ENCODE measurements at regions not wholly inside any gene's neighbourhood (a gene's known extent, or its start where the extent isn't known, plus 50 kb on each side); places are given as distances from the start of the nearest gene placed in this dataset.
A peak's percentile ranks its signal among the peaks of the same experiment; 100 is the strongest.

DNA sequence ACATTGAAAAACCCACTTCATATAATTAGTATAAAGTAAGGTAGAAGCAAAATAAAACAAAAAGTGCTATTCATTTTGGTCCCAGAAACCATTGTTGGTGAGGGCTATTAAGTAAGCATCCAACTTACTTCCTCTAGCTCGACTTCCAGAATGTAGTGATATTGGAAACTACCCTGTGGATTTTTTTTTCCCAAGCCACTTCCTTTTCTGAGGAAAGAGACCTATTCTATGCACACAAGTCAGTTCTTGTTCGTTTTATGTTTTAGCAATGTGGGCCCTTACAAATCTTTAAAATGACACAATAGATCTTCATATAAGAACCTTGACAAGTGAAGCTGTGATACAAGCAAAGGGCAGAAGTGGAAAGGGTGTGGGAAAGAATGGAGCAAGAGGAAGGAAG is 402.0 kb upstream of the TBL1XR1 start:
- no peak for DNase-seq (ENCODE audit: low spot score)

DNA sequence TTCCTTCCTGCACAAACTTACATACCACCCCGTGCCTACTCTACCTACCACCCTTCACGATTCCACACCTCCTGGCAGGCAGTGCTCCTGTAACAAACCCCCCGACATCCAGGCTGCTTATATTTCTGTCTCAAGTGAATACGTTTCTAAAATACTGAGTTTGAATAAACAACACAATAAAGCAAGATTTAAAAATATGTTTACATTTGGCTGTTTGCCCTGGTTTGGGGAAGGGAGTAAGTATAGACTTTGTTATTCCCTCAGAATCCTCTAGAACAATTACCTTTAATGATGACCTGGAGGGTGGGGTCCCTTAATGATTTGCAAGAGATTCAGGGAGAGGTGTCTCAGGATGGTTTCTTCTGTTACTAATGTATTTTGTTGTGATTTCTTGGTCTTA is 402.6 kb upstream of the TBL1XR1 start:
- no peak for DNase-seq (ENCODE audit: low spot score)

DNA sequence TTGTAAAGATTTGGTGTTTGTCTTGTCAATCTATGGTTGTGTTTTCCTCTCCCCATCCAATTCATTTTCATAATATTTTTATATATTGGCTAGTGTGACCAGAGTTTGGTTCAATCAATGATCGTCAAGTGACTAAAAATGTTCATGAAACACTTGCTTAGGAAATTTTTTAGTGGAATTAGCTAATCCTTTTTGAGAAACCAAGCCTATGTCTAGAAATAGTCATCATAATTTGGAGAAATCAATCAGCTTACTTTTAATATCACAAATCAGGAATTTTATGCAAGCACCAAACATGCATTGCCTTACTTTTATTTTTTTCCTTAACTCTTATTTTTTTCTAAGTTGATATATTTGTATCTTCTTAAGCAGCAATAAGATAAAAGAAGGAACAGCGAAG is 403.1 kb upstream of the TBL1XR1 start:
- no peak for DNase-seq (ENCODE audit: low spot score)

DNA sequence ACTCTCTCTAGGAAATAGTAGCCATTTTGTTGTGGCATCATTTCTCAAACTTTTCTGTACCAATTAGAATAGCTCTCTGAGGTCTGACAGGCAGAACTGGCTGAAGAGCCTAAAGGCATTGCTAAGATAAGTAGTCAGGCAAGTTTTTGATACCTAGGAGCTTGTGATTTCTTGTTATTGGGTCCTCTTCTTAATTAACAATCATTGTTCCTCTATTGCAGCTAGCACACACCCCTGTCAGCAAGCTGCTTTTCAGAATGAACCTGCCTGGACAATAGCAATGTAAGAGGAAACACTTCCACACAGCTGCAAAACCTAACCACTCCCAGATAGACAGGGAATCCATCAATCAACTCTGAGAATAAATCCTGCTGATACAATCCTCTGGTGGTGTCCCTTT is 403.9 kb upstream of the TBL1XR1 start:
- no peak for DNase-seq (ENCODE audit: low spot score)

DNA sequence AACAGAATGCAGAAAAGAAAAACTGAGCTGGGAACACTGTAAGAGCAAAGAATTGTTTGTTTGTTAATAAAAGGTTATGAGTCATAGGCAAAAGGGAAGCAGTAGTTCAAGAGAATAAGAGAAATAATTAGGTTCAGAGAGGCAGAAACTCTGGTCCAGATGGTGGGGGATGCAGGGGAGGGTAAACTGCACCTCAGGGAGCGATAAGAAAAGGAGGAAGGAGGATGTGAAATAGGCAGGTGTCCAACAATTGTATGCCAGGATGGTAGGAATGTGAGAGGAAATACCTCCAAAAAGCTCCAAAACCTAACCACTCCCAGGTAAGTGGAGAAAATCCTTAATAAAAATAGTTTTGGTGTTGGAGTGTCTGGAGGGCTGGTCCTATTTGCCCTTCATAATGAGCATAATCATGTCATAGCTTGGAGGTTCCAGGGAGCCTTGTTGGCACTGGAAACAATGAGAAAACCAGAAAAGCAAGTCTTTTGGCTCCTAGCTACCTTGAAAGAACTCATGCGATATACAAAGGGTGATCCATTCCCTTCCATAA is 405.4 kb upstream of the TBL1XR1 start:
- DNase-seq (ENCODE audit: low spot score): peak; percentile 23

DNA sequence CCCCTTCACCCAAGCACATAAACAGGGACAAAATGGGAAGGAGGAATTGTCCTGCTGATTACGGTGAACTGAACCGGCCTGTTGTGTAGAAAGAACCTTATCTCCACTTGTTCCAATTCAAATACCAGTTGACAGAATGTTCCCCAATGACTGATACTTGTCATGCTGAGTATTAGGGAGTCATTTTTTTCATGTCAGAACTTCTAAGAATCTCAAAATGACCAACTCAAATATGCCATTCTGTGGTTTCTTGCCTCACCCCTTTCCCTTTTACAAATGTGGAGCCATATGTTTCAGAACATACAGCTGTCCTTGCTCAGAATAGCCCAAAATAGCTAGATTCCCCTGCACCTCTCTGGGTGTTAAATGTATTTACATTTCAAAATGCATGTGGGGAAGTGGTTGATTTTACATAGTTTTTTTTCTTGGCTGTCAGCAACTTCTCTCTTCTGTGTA is 405.9 kb upstream of the TBL1XR1 start:
- DNase-seq (ENCODE audit: low spot score): no peak

DNA sequence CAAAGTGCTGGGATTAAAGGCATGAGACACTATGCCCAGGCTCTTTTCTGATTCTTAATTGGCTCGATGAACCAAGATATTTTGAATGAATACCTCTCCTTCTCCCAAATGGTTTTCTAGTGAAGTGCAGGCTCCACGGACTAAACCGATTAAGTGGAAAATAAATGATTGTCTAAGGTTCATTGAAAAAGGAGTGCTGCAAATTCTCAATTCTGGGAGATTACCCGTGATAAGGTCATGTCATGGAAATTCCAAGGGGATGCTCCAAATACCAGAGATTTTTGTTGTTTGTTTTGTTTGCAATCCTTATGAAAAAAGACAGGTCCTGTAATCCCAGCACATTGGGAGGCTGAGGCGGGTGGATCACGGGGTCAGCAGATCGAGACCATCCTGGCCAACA is 406.9 kb upstream of the TBL1XR1 start:
- no peak for DNase-seq (ENCODE audit: low spot score)

DNA sequence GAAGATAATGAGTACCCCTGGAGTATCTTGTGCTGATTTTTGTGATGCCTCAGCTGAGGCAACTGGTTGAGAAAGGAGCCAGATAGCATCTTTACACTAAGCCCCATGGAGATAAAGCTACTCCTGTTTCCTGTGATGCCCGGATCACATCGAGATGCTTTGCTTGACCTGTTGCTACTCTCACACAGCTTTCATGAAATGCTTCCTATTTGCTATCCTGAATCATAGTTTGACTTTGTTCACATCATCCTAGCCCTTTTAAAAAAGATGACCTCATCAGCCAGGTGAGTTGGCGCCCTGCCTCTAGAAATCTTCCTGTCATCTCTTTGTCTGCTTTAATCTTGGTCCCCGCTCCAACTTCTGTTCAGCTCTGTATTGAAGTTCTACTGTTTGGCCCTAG is 409.6 kb upstream of the TBL1XR1 start:
- DNase-seq (ENCODE audit: low spot score): no peak

DNA sequence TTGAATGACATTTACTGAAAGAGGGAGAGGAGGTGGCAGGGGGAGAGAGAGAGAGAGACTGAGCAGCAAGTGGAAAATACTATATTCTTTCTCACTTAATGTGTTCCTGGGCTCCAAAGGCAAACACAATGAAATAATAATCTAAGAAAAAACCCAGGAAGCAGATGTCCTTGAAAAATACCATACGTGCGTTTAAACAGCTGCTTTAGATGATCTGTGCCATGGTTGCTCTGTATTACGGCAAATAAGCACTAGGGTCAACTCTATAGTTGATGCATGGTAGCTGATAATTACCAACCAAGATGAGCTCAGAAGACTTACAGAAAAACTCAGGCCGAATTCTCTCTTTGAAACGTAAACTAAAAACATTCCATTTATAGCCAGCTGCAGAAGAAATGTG is 410.3 kb upstream of the TBL1XR1 start:
- DNase-seq (ENCODE audit: low spot score): no peak

DNA sequence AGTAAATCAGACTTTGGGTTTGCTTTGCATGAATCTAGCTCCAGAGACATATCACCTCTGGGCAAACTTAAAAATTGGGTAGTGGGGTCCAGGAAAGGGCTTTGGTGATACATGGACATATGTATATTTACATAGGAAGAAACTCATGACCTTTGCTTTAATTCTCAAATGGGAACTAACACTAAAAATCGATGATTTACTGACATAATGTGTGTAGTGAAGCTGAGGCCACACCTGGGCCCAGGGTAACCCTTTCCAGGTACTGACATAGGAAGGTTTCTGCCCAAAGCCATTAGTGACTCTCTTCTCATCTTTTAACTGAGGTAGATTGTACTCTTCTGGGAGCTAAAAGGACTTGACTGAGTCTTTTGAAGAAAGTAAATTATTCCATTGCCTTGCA is 411.2 kb upstream of the TBL1XR1 start:
- DNase-seq (ENCODE audit: low spot score): no peak

DNA sequence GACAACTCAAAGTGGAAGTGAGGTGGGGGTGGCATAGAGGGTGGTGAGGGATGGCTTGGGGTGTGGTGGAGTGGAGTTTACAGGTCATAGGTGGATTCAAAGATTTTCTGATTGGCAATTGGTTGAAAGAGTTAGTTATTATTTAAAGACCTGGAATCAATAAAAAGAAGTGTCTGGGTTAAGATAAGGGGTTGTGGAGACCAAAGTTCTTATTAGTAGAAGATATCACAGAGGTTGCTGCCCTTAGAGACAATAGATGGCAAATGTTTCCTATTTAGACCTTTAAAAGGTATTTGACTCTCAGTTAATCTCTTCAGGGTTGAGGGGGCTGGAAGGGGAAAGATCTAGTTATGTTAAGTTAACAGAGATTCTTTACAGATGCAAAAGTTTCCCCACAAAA is 412.3 kb upstream of the TBL1XR1 start:
- DNase-seq (ENCODE audit: low spot score): no peak

DNA sequence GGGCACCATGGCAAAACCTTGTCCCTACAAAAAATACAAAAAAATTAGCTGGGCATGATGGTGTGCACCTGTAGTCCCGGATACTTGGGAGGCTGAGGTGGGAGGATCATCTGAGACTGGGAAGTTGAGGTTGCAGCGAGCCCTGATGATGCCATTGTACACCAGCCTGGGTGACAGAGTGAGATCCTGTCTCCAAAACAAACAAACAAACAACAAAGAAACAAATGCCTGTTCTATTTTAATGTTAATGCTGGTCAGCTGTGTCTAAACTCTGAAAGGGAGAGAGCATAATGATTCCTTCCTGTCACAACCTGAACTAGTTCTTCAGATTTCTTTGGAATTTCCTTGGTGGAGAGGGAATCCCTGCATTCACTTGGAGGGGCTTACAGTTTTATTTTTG is 413.0 kb upstream of the TBL1XR1 start:
- no peak for DNase-seq (ENCODE audit: low spot score)

DNA sequence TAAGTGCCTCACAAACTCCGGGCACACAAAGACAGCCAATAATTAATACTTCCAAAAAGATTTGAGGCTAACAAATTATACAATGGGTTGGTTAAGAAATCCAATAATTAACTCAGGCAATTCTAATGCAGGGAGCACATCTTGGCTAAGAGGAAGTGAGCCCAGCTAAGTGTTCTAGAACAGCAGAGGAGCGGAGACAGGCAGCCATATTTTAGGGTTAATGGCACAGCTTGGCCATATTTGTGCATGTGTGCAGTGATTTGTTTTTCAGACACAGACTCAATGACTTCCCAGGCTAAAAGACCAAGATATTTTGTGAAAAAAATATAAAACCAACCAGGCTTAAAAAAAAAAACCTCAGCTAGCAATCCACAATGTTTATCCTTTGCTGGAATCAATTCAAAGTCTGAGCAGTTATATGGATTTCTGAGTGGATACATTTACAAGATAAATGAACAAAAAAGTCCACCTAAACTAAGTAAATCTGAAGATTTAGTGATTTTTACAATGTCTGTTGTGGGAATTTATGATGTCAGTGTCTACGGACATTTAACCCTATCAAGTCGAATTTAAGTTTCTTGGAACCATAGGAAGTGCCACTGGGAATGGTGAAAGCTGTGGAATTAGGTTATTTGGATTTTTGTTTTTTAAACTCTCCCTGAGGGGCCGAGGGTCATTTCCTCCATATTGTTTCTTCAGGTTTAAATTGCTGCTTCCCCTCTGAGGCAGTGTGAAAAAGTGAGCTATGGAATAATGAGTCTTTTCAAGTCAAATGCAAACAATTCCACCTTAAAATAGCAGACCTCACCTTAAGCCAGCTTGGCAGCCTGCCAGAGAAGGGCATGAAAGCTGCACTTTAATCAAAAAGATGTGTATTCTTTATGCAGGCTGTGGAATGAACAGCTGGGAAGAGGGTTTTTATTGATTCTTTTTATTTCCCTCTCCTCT is 413.7 kb upstream of the TBL1XR1 start:
- DNase-seq (ENCODE audit: low spot score): no peak

DNA sequence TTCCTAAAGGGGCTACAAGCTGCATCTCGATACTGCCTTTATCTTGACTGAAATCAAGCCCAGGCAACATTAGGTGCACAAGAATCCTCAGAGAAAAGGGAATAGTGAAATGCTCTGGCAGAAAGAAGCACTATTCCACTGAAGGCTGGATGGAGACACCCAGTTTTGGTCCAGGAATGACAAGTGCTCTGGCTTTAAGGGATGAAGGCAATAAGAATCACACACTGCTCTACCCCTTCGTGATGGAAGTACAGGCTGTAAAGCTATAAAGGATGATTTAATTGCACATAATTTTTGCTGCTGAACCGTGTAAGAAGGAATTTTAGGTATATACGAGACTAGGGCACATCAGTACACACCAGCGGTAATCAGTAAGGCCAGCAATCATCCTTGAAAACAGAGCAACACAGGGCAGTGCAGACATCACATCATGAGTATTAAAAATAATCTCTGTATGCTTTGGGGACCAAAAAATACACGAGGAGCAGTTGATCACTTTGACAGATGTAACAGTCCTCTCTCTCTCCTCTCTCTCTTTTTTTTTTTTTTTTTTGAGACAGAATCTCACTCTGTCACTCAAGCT is 414.6 kb upstream of the TBL1XR1 start:
- no peak for DNase-seq (ENCODE audit: low spot score)

DNA sequence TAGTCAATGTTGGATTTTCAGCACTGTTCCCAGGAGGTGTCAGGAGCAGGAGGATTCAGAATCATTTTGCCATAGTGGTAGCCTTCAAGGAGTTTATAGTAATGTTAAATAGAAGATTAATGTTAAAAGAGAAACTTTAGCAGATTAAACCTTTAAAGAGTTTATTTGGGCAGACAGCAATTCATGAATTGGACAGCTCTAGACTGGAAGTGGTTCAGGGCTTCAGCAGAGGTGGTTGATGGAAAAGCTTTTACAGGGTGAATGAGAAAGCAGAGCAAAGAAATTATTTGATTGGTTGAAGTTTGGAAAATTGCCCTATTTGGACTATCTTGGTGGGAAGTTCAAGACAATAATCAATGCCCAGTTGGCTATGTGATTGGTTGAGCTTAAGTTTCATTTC is 416.6 kb upstream of the TBL1XR1 start:
- no peak for DNase-seq (ENCODE audit: low spot score)

DNA sequence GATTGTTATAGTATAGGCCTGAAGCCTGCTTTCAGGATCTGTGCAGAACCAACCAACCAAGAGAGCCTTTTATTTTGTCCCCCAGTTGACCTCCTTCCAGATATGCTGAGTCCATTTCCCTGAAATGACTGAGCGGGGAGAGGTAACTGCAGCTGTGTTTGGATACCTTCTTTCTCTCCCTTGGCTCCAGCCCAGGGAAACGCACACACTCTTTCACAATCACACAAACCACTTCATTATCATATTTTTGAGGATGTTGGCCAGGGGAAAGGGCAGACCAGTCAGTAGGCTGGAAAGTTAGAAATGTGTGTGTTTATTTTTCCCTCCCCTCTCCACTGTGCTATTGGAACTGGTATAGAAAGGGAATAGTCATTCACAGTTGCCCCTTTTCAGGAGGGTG is 417.7 kb upstream of the TBL1XR1 start:
- DNase-seq (ENCODE audit: low spot score): peak; percentile 41

DNA sequence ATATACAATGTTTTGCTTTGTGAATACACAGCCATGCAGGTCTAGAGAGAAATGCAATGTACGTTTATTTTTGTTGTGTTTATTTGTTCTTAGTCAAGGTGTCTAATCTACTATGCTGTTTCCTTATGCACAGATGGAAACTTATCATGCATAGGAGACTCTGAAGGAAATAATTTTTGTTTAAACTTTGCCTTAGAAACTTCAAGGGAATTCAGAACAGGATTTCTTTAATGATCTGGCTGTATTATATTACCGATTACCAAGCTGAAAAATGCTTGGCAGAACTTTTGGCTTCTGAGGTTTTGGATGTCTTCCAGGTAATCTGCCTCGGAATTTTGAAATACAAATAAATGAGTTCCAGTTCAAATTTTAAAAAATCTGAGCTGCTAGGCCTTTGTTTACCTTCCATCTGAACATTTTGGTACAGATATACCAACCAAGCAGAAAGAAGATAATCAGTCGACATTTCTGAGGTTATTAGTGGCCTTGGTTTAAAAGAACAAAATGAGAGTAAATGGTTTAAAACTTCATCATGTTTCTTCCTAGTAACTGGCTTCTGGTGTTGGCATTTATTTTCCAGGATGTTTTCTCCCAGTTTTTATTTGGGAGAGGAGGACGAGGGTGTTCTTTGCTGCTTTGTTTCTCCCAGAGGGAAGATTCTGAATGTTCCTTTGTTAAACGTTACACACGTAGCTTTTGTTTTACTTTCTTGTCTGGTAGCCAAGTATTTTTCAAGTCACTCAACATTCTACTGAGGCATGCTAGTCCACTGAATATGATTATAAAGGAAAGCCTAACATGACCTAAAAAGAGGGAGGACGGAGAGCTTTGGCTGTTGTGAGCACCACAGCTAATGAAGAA is 421.8 kb upstream of the TBL1XR1 start:
- DNase-seq (ENCODE audit: low spot score): no peak

DNA sequence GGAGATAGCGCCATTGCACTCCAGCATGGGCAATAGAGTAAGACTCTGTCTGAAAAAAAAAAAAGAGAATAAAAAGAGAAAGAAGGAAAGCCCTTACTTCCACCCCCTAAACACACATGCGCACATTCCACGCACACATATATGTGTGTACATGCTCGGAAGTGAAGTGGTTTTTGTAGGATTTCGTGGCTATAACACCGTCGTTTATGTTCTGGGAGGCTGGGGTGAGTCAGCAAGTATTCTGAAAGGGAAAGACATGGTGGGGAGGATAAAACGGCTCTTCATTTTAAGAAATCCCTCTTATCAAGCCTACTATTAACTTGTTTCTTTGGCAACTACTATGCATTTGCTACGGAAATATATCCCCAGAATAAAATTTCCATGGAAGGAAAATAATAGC is 422.8 kb upstream of the TBL1XR1 start:
- no peak for DNase-seq (ENCODE audit: low spot score)

DNA sequence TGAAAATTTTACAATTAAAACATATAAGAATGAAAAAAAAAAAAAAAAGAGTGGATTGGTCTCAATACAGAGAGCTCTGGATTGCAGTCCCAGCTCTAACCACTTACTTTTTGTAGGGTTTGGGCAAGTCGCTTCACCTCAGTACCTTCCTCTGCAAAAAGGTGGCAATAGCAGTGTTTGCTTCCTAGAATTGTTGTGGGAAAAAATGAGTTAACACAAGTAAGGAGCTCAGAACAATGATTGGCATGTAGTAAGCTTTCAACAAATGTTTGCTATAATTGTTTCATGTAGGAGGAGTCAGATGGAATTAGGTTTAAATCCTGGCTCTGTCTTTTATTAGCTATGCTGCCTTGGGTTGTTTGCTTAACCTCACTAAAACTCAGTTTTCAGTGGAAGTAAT is 425.2 kb upstream of the TBL1XR1 start:
- DNase-seq (ENCODE audit: low spot score): no peak

DNA sequence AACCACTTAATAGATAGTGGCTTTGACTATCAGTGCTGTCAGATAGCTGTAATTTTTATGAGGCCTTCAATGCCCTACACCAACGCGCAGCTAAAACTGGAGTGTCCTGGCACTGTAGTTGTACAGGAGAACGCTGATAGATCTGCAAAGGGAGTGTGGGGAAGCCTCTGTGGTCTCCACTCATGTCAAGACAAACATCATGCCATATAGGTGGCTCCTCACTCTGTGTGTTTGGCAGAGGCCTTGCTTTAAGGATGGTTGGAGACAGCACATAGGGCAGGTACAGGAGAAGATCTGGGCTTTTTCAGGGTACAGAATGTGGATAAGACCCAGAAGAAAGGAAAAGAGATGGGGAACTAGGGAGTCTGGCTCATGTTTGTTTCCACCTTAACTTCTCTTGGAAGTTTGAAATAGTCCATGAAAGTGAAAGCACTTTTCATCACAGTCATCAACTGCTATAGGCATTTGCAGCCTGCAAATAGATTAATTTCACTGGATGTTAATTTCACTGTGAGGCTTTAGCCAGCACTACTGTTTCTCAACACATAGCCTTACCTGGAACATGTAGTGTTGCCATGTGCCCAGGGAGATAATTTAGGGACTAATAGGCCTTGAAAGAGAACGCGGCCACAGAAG is 425.8 kb upstream of the TBL1XR1 start:
- no peak for DNase-seq (ENCODE audit: low spot score)

Data from A172 (cell line).